ENCODE measurements at regions not wholly inside any gene's neighbourhood (a gene's known extent, or its start where the extent isn't known, plus 50 kb on each side); places are given as distances from the start of the nearest gene placed in this dataset.

DNA sequence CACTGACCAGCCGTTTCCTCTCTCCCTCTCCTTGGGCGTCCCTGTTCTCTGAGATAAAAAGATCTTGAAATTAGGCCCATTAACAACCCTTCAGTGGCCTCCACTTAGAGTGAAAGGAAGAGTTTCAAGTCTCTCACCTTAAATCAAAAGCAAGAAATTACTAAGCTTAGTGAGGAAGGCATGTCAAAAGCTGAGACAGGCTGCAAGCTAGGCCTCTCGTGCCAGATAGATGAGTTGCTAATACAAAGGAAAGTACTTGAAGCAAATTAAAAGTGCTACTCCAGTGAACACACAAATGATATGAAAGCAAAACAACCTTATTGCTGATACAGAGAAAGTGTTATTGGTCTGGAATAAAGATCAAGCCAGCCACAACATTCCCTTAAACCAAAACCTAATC, 331.3 kb upstream of the SEMA6A start:
- H3K4me3 ChIP-seq (ENCODE audit: low read depth, low read length), result no peak overlapping the region
- TF ChIP-seq, protein P1, sequence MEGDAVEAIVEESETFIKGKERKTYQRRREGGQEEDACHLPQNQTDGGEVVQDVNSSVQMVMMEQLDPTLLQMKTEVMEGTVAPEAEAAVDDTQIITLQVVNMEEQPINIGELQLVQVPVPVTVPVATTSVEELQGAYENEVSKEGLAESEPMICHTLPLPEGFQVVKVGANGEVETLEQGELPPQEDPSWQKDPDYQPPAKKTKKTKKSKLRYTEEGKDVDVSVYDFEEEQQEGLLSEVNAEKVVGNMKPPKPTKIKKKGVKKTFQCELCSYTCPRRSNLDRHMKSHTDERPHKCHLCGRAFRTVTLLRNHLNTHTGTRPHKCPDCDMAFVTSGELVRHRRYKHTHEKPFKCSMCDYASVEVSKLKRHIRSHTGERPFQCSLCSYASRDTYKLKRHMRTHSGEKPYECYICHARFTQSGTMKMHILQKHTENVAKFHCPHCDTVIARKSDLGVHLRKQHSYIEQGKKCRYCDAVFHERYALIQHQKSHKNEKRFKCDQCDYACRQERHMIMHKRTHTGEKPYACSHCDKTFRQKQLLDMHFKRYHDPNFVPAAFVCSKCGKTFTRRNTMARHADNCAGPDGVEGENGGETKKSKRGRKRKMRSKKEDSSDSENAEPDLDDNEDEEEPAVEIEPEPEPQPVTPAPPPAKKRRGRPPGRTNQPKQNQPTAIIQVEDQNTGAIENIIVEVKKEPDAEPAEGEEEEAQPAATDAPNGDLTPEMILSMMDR (IDR thresholded peaks at IDR 0.05; ENCODE audit: low read depth, low read length), result no peak

DNA sequence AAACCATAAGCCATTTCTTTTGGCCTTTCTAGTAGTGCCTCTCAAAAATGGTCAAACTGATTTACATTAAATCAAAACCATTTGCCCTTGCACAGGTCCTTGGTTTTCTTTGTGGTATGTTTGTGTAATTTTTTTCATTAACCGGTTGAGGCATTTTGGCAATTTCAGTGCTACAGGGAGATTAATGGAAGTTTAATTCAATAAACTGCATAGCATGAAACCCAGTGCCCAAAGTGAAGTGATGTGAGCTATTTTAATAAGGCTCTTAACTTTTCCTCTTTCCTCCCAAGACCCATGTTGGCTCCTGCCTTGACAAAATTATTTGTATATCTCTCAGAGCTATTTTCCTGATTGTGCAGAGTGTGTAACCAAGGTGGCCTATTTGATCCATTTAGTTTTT, 326.2 kb upstream of the SEMA6A start:
- H3K4me3 ChIP-seq (ENCODE audit: low read depth, low read length), result no peak overlapping the region
- TF ChIP-seq, protein P1 (IDR thresholded peaks at IDR 0.05; ENCODE audit: low read depth, low read length), result no peak

DNA sequence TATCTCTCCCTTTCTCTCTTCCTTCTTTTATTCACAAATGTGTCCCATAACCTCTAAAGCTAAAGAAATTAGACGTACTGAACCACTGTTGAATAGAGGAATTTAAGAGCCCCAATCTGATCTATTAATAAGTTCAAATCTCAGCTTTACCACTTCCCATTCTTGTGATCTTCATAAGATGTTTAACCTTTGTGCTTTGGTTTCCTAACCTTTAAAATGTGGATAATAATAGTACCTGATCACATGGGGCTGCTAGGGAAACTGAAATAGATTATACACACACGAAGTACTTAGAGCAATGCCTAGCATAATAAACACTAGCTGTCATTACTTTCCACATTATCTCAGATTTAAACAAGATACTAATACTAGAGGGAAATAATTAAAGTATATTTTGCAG, 324.3 kb upstream of the SEMA6A start:
- no peak overlapping the region for H3K4me3 ChIP-seq (ENCODE audit: low read depth, low read length)
- TF ChIP-seq, protein P1 (IDR thresholded peaks at IDR 0.05; ENCODE audit: low read depth, low read length), result no peak

DNA sequence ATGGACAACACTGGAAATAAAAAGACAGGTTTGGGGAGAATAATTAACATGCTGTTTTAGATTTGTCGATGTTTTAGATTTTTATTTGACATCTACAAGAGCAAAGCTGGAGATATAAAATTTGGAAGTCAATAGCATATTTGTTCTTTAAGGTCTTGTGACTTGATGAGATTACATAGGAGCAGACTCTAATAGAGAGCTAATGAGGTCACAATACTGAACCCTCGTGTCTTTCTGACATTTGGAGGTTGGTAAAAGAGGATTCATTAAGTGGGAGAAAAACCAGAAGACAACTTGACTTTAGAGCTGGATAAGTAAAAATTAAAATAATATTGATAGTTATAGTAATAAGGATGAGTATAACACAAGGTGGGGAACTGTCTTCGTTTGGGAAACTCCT, 322.7 kb upstream of the SEMA6A start:
- H3K4me3 ChIP-seq (ENCODE audit: low read depth, low read length), result no peak overlapping the region
- TF ChIP-seq, protein P1 (IDR thresholded peaks at IDR 0.05; ENCODE audit: low read depth, low read length), result no peak

DNA sequence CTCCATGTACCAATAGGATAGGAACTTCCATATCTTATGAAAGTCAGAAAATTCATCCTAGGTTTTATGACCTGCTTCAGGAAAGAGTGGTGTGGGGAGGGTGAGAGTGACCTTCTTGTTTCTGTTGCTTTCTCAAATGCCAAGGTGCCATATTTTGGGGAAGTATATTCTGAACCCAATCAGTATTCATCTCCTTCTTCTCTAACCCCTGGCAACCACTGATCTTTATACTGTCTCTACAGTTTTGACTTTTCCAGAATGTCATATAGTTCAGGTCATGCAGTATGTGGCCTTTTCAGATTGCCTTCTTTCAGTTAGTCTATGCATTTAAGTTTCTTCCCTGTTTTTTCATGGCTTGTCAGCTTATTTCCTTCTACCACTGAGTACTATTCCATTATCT, 321.4 kb upstream of the SEMA6A start:
- TF ChIP-seq, protein P1 (IDR thresholded peaks at IDR 0.05; ENCODE audit: low read depth, low read length), result no peak
- no peak overlapping the region for H3K4me3 ChIP-seq (ENCODE audit: low read depth, low read length)

DNA sequence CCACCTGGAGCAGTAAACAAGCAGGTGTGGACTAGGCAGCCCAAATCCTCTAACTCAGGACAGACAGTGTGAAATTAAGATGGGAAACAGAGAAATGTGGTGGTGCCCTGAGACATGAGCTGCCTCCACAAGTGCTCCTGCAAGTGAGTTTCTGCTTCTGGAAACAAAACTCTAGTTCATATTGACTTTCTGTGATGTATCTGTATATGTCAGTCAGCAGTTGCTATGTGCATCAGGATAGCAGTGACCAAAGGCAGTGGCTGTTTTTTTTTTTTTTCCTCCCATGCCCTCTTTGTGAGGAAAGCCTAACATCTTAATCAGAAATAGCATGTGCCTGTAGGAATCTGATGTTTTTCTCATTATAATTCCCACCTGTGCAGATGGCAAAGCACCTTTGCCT, 318.4 kb upstream of the SEMA6A start:
- H3K4me3 ChIP-seq (ENCODE audit: low read depth, low read length), result no peak overlapping the region
- TF ChIP-seq, protein P1 (IDR thresholded peaks at IDR 0.05; ENCODE audit: low read depth, low read length), result no peak

DNA sequence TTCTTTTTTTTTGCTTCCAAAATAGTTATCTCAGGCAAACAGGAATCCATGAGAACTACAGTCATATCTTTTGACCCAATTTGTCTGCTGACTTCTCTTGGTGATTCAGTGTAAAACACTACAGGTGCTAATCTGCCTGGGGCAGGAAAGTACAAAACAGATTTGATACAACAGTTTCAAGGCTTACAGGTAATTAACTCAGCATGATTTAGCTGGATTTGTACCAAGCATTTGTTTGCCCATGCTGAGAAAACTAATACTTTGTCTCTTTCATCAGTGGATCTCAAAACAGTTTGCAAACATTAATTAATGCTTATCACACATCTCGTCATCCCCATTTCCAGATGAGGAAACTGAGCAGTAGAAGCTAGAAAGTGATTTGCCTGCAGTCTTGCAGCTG, 312.5 kb upstream of the SEMA6A start:
- H3K4me3 ChIP-seq (ENCODE audit: low read depth, low read length), result no peak overlapping the region
- TF ChIP-seq, protein P1 (IDR thresholded peaks at IDR 0.05; ENCODE audit: low read depth, low read length), result no peak

Data from WI38 (cell line).